NCI-H748 (cell line): ENCODE measurements at regions not wholly inside any gene's neighbourhood (a gene's known extent, or its start where the extent isn't known, plus 50 kb on each side); places are given as distances from the start of the nearest gene placed in this dataset.
"Not testable (repeated sequence)": the region's sequence is repeated elsewhere in the genome, so short reads cannot be mapped to it uniquely, and the experiment has no call there.

ENCODE experiments used
- DNase-seq: peaks from one replicate; lab custom pipeline; 2025; ENCODE audit not compliant: unreplicated experiment; lab: John Stamatoyannopoulos, UW

GRCh38 chr7:114182837-114183236 lies 231.8 kb upstream of the FOXP2 start:
- DNase-seq = no peak

GRCh38 chr7:114181280-114181679 lies 233.3 kb upstream of the FOXP2 start:
- no peak for DNase-seq

GRCh38 chr7:114180556-114181266 lies 233.9 kb upstream of the FOXP2 start:
- DNase-seq = no peak

GRCh38 chr7:114175125-114175524 lies 239.5 kb upstream of the FOXP2 start:
- DNase-seq = no peak

- no peak for DNase-seq
Measured at GRCh38 chr7:114173170-114173890, 241.3 kb upstream of the FOXP2 start.

GRCh38 chr7:114169389-114169788 lies 245.2 kb upstream of the FOXP2 start:
- not testable (repeated sequence) for DNase-seq

- no peak for DNase-seq
Measured at GRCh38 chr7:114160925-114161324, 242.1 kb upstream of the PPP1R3A start.

GRCh38 chr7:114158854-114159253 lies 240.0 kb upstream of the PPP1R3A start:
- no peak for DNase-seq

- no peak for DNase-seq
Measured at GRCh38 chr7:114158275-114158674, 239.5 kb upstream of the PPP1R3A start.

GRCh38 chr7:114156178-114156577 lies 237.4 kb upstream of the PPP1R3A start:
- DNase-seq = no peak

- DNase-seq = no peak
Measured at GRCh38 chr7:114155116-114156110, 236.6 kb upstream of the PPP1R3A start.

GRCh38 chr7:114153700-114154099 lies 234.9 kb upstream of the PPP1R3A start:
- DNase-seq = no peak

GRCh38 chr7:114152314-114152938 lies 233.6 kb upstream of the PPP1R3A start:
- no peak for DNase-seq

- no peak for DNase-seq
Measured at GRCh38 chr7:114151777-114152176, 233.0 kb upstream of the PPP1R3A start.

GRCh38 chr7:114150689-114151088 lies 231.9 kb upstream of the PPP1R3A start:
- DNase-seq = peak; percentile 58

GRCh38 chr7:114148779-114149178 lies 230.0 kb upstream of the PPP1R3A start:
- DNase-seq = no peak

- DNase-seq = no peak
Measured at GRCh38 chr7:114141415-114141814, 222.6 kb upstream of the PPP1R3A start.

- no peak for DNase-seq
Measured at GRCh38 chr7:114140561-114140960, 221.8 kb upstream of the PPP1R3A start.

GRCh38 chr7:114139690-114140089 lies 220.9 kb upstream of the PPP1R3A start:
- not testable (repeated sequence) for DNase-seq

GRCh38 chr7:114138587-114138986 lies 219.8 kb upstream of the PPP1R3A start:
- no peak for DNase-seq

- no peak for DNase-seq
Measured at GRCh38 chr7:114133717-114134116, 214.9 kb upstream of the PPP1R3A start.
